ENCODE measurements at regions not wholly inside any gene's neighbourhood (a gene's known extent, or its start where the extent isn't known, plus 50 kb on each side); places are given as distances from the start of the nearest gene placed in this dataset.

- TF ChIP-seq ZNF274 (IDR thresholded peaks at IDR 0.05; ENCODE audit: borderline replicate concordance, extremely low read depth, low read length): no peak
- TF ChIP-seq GABPA (IDR thresholded peaks at IDR 0.05; ENCODE audit: borderline replicate concordance, insufficient read depth, low read length): no peak
- TF ChIP-seq CBX8 (IDR thresholded peaks at IDR 0.05; ENCODE audit: borderline replicate concordance, low read depth, low read length): no peak
- no peak for TF ChIP-seq HDAC2 (IDR thresholded peaks at IDR 0.05; ENCODE audit: borderline replicate concordance in 1 of 2, low read depth in 2 of 2, low read length in 2 of 2)
- TF ChIP-seq CBX5 (IDR thresholded peaks at IDR 0.05; ENCODE audit: low read depth, low read length): no peak
- no peak for TF ChIP-seq YY1 (IDR thresholded peaks at IDR 0.05; ENCODE audit: low read depth, low read length)
These were observed 543.0 kb upstream of the FZD8 start (continued) for GRCh38 chr10:36185097-36185496.
